ENCODE measurements at regions not wholly inside any gene's neighbourhood (a gene's known extent, or its start where the extent isn't known, plus 50 kb on each side); places are given as distances from the start of the nearest gene placed in this dataset.

DNA sequence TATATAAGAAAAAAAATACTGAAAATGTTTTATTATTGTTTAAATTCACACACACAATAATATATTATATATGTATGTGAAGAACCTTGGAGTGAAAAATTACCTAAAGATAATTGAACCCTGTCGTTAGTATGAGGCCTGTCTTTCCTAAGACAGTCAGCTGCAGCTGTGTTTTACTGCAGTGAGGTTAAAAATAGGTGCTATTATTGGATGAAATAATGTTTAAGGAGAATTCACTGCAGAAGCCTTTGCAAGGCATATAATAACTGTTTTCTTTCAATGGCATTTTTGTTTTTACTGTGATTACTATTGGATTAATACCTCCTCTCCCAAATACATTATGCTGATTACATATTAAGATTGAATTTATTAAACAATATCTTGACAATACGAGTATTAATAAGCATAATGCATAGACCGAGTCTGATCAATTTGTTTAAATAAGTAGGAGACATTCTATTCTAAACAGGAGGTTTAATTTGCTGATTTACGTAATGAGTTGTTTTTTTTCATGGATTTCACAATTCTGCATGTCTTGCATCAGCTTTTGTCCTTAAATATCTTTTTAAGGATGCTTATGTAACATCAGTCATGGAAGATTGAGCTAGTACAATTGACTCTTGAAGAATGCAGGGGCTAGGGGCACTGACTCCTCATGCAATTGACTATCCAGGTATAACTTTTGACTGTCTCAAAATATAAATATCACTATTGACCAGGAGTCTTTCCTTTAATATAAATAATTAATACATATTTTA, 1181.1 kb upstream of the PCDH7 start:
- Histone ChIP-seq H3K9ac (ENCODE audit: insufficient read depth, low read length, poor library complexity, severe bottlenecking) (no peak overlapping the region), H3K4me2 (replicated peaks; ENCODE audit: extremely low read depth, low read length, poor library complexity, severe bottlenecking) (no peak overlapping the region), H3K27ac (ENCODE audit: low read depth in 1 of 2, low read length in 2 of 2) (no peak overlapping the region), H2AFZ (ENCODE audit: insufficient read depth, low read depth, low read length, poor library complexity, severe bottlenecking) (no peak overlapping the region), H3K79me2 (ENCODE audit: insufficient read depth, low read length) (no peaks in the 10 kb centered on the region), H3K4me3 (replicated peaks in 1 of 3; ENCODE audit: low read depth in 2 of 3, low read length in 3 of 3) (no peak overlapping the region), H3K4me1 (ENCODE audit: control insufficient read depth in 1 of 2, insufficient read depth in 2 of 2, low read length in 2 of 2) (no peaks in the 10 kb centered on the region), H3K27me3 (ENCODE audit: control insufficient read depth in 2 of 2, insufficient read depth in 2 of 2, low read length in 2 of 2) (no peaks in the 10 kb centered on the region), H3K9me3 (replicated peaks in 1 of 2; ENCODE audit: control insufficient read depth in 1 of 2, insufficient read depth in 1 of 2, low read length in 2 of 2) (peaks cover 10 to 15% of the 10 kb centered on the region in 2 donors), H4K20me1 (ENCODE audit: insufficient read depth, low read length) (no peaks in the 10 kb centered on the region), H3K36me3 (replicated peaks in 1 of 2; ENCODE audit: control insufficient read depth in 1 of 2, insufficient read depth in 2 of 2, low read length in 2 of 2) (no peaks in the 10 kb centered on the region)
- no CpG with 5 or more reads among the region's 4 CpGs for WGBS (ENCODE audit: insufficient coverage)
- no peaks in the 10 kb centered on the region for H3K27me3 Mint-ChIP-seq (ENCODE audit: low read depth in 3 of 3)
- no peak for DNase-seq
- H3K4me1 Mint-ChIP-seq = no peaks in the 10 kb centered on the region
- no peak overlapping the region for H3K4me3 Mint-ChIP-seq
- intact Hi-C loops (cut with micrococcal nuclease) = no loop called here
- no peak for TF ChIP-seq CTCF (IDR thresholded peaks at IDR 0.05)
- H3K27ac Mint-ChIP-seq = no peak overlapping the region
- peaks cover 0 to 9% (median 0%) of the 10 kb centered on the region in 7 donors for H3K9me3 Mint-ChIP-seq
- H3K36me3 Mint-ChIP-seq = no peaks in the 10 kb centered on the region

DNA sequence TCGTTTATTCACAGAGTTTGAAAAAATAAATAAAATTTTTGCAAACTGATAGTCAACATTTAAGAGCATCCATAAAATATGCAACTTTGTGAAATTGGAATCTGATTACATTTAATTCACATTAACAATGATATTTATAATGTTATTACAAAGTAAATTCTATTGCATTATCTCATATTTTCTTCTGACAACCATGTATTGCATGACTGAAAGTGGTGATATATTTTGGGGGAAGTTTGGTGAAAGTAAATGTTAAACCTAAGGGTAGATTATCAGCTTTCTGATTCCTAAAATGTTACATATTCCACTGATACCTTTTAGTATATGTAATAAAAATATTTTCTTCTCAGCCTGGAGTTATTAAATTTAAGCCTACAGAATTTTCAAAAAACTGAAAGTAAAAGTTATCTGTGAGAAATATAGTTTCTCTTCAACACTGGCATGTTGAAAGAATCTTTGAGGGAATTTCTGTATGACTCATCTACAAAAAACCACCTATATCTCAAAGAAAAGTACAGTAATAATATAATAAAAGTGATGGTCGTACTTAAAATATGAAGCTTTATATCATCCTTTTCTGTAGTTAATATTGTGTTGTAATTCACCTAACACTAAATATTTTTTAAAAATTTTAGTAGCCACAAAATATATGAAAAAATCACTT, 1179.6 kb upstream of the PCDH7 start:
- Mint-ChIP-seq H3K9me3 (peaks cover 0 to 9% (median 0%) of the 10 kb centered on the region in 7 donors), H3K27me3 (ENCODE audit: low read depth in 3 of 3) (no peaks in the 10 kb centered on the region), H3K27ac (no peak overlapping the region), H3K4me1 (no peaks in the 10 kb centered on the region), H3K4me3 (no peak overlapping the region), H3K36me3 (no peaks in the 10 kb centered on the region)
- Histone ChIP-seq H3K79me2 (ENCODE audit: insufficient read depth, low read length) (no peaks in the 10 kb centered on the region), H3K36me3 (replicated peaks in 1 of 2; ENCODE audit: control insufficient read depth in 1 of 2, insufficient read depth in 2 of 2, low read length in 2 of 2) (no peaks in the 10 kb centered on the region), H3K4me2 (replicated peaks; ENCODE audit: extremely low read depth, low read length, poor library complexity, severe bottlenecking) (no peak overlapping the region), H3K27me3 (ENCODE audit: control insufficient read depth in 2 of 2, insufficient read depth in 2 of 2, low read length in 2 of 2) (no peaks in the 10 kb centered on the region), H2AFZ (ENCODE audit: insufficient read depth, low read depth, low read length, poor library complexity, severe bottlenecking) (no peak overlapping the region), H3K4me1 (ENCODE audit: control insufficient read depth in 1 of 2, insufficient read depth in 2 of 2, low read length in 2 of 2) (no peaks in the 10 kb centered on the region), H3K9me3 (replicated peaks in 1 of 2; ENCODE audit: control insufficient read depth in 1 of 2, insufficient read depth in 1 of 2, low read length in 2 of 2) (peaks cover 10 to 15% of the 10 kb centered on the region in 2 donors), H3K27ac (ENCODE audit: low read depth in 1 of 2, low read length in 2 of 2) (no peak overlapping the region), H3K9ac (ENCODE audit: insufficient read depth, low read length, poor library complexity, severe bottlenecking) (no peak overlapping the region), H4K20me1 (ENCODE audit: insufficient read depth, low read length) (no peaks in the 10 kb centered on the region), H3K4me3 (replicated peaks in 1 of 3; ENCODE audit: low read depth in 2 of 3, low read length in 3 of 3) (no peak overlapping the region)
- intact Hi-C loops (cut with micrococcal nuclease) = no loop called here
- DNase-seq = no peak
- TF ChIP-seq CTCF (IDR thresholded peaks at IDR 0.05) = no peak
- no CpG with 5 or more reads among the region's 2 CpGs for WGBS (ENCODE audit: insufficient coverage)

Measured in CD14-positive monocyte (primary cell).